Heart right ventricle (tissue), 16 donors: ENCODE measurements at regions not wholly inside any gene's neighbourhood (a gene's known extent, or its start where the extent isn't known, plus 50 kb on each side); places are given as distances from the start of the nearest gene placed in this dataset.
"Not testable (repeated sequence)": the region's sequence is repeated elsewhere in the genome, so short reads cannot be mapped to it uniquely, and the experiment has no call there.

Experiments used
- ATAC-seq, 8 donors: fragments of 200-7000 bp; cut with Tn5 transposase; one replicate each; pipeline ENCODE4 v1.9.1; 2020; ENCODE audit warnings: mild to moderate bottlenecking in 8 of 8, moderate library complexity in 8 of 8, moderate number of reproducible peaks in 1 of 8
- DNase-seq, 2 donors: peaks; one replicate each; pipeline ENCODE4 v3.0.0-alpha.2; 2020
- H3K27ac ChIP-seq, 10 donors: fragments of 200-600 bp; sonication (generic) in 2 of 10; one replicate each; pipeline versions ENCODE4 v1.5.0 to v1.8.0; 2020 to 2022; ENCODE audit warnings: mild to moderate bottlenecking in 3 of 10
- H3K27me3 ChIP-seq, 7 donors: fragments of 200-600 bp; one replicate each; pipeline ENCODE4 v1.8.0; 2021 to 2022; ENCODE audit warnings: mild to moderate bottlenecking in 2 of 7
- H3K36me3 ChIP-seq, 9 donors: fragments of 200-600 bp; sonication (generic) in 1 of 9; one replicate each; pipeline versions ENCODE4 v1.5.0 to v1.8.0; 2020 to 2022; ENCODE audit warnings: mild to moderate bottlenecking in 2 of 9
- H3K4me1 ChIP-seq, 9 donors: fragments of 200-600 bp; sonication (generic) in 1 of 9; one replicate each; pipeline versions ENCODE4 v1.5.0 to v1.8.0; 2020 to 2022; ENCODE audit warnings: mild to moderate bottlenecking in 4 of 9
- H3K4me3 ChIP-seq, 10 donors: fragments of 200-600 bp; sonication (generic) in 2 of 10; one replicate each; pipeline versions ENCODE4 v1.5.0 to v1.8.0; 2020 to 2022; ENCODE audit warnings: mild to moderate bottlenecking in 7 of 10, moderate library complexity in 2 of 10
- H3K9me3 ChIP-seq, 11 donors: fragments of 200-600 bp in 10 of 11; sonication (generic) in 2 of 11; one replicate each; pipeline versions ENCODE4 v1.5.0 to v1.8.0; 2013 to 2022; ENCODE audit warnings: mild to moderate bottlenecking in 2 of 11, control low read depth in 1 of 11, moderate library complexity in 1 of 11
- WGBS, 2 donors: extraction: QIAGEN DNeasy Blood & Tissue Kit; methylation state at CpG; one replicate each; pipeline ENCODE4 v1.1.7; 2013; ENCODE audit warnings: inconsistent platforms in 1 of 2; 5-methylcytosine and 5-hydroxymethylcytosine counted together
- intact Hi-C, 10 donors: fragments of 100-400 bp; cut with DNase I; formaldehyde crosslinking; loops; one replicate each; pipeline versions ENCODE4 v1.11.1 to v1.14.2; 2022
- TF ChIP-seq, protein P1 (sequence below), 9 donors: fragments of 200-600 bp; sonication (generic) in 2 of 9; IDR thresholded peaks; one replicate each; pipeline versions ENCODE4 v1.5.0 to v1.8.0; 2021 to 2022; ENCODE audit warnings: antibody characterized with exemption in 9 of 9, mild to moderate bottlenecking in 5 of 9, moderate library complexity in 1 of 9
- donor health status: Arrhythmogenic right ventricular cardiomyopathy.
- donor health status: ischemic (EF 13 %, LVEDD 7.1; RV severe dilation, severe dysfunction).
- donor health status: healthy with polysubstance abuse.
- donor health status: DM: no; HTN: yes; CAD: no.
- donor health status: DM: no; HTN: no; CAD: no.
- donor health status: ischemic (EF 25% LVEDD 6.9; RV normal size, moderate dysfunction).
- donor health status: ischemic (EF 25% LVEDD 5.7; RV mildly dilated, moderate dysfunction).
- donor health status: healthy.
- donor health status: DM: yes; HTN: yes; CAD: no.
- donor health status: Ischemic cardiomyopathy.
- donor health status: ischemic (EF 35%, LVEDD 5.7; RV mildly dilated, moderate dysfunction).
- donor health status: nonischemic (EF 11% LVEDD 7.7; RV severe dilation, severe dysfunction).
- donor health status: DM: yes; HTN: yes; CAD: no.
- donor health status: PGD.
- donor health status: ischemic (EF 29% LVEDD 5.4; RV normal size, mild dysfunction).
- donor health status: nonischemic (EF 23%, LVEDD 6.1; RV moderate dilation, normal function).

- TF ChIP-seq, protein P1, sequence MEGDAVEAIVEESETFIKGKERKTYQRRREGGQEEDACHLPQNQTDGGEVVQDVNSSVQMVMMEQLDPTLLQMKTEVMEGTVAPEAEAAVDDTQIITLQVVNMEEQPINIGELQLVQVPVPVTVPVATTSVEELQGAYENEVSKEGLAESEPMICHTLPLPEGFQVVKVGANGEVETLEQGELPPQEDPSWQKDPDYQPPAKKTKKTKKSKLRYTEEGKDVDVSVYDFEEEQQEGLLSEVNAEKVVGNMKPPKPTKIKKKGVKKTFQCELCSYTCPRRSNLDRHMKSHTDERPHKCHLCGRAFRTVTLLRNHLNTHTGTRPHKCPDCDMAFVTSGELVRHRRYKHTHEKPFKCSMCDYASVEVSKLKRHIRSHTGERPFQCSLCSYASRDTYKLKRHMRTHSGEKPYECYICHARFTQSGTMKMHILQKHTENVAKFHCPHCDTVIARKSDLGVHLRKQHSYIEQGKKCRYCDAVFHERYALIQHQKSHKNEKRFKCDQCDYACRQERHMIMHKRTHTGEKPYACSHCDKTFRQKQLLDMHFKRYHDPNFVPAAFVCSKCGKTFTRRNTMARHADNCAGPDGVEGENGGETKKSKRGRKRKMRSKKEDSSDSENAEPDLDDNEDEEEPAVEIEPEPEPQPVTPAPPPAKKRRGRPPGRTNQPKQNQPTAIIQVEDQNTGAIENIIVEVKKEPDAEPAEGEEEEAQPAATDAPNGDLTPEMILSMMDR (IDR thresholded peaks at IDR 0.05), result no peak
- Histone ChIP-seq H3K36me3 (no peaks in the 10 kb centered on the region), H3K27ac (no peak overlapping the region), H3K4me1 (no peaks in the 10 kb centered on the region), H3K4me3 (no peak overlapping the region), H3K27me3 (peaks cover 0 to 57% (median 15%) of the 10 kb centered on the region in 7 donors), H3K9me3 (peaks cover 0 to 4% (median 0%) of the 10 kb centered on the region in 11 donors)
- ATAC-seq (no peak), DNase-seq (no peak)
- intact Hi-C loops, result no loop called here
- 55 to 63% methylated on average over 2 of the region's 2 CpGs for WGBS, 2 donors
Measured at GRCh38 chr14:106380740-106381139, 854.4 kb downstream of the TMEM121 start.

DNA sequence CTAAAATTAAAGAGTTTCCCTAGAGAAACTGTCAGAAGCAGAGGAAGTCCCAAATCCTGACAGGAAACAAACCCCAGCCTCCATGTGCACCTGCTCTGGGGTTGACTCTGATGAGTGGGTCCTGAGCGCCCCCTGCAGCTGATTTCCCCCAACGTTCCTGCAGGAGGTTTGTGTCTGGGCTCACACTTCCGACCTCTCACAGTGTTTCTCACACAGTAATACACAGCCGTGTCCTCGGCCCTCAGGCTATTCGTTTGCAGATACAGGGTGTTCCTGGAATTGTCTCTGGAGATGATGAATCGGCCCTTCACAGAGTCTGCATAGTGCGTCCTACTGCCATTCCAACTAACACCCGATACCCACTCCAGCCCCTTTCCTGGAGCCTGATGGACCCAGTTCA is 862.8 kb downstream of the TMEM121 start:
- H3K27ac ChIP-seq, H3K4me1 ChIP-seq, H3K4me3 ChIP-seq, H3K36me3 ChIP-seq, DNase-seq, intact Hi-C loops, H3K9me3 ChIP-seq, ATAC-seq: not testable (repeated sequence)
- H3K27me3 ChIP-seq, result peaks cover 0 to 40% (median 10%) of the 10 kb centered on the region in 7 donors
- 57 to 68% methylated on average over 9 of the region's 9 CpGs for WGBS, 2 donors

DNA sequence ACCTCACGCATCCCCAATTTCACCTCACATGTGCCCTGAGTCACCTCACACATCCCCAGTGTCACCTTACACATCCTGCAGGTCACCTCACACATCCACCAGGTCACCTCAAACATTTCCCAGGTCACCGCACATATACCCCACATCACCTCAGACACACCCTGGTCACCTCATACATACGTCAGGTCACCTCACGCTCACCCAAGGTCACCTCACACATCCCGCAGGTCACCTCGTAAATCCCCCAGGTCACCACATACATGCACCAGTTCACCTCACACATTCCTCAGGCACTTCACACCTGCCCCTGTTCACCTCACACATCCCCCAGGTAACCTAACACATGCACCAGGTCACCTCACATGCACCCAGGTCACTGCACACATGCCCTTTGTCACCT is 864.0 kb downstream of the TMEM121 start:
- no peaks in the 10 kb centered on the region for H3K36me3 ChIP-seq
- peaks cover 0 to 37% (median 8%) of the 10 kb centered on the region in 7 donors for H3K27me3 ChIP-seq
- 81 to 91% methylated on average over 6 of the region's 6 CpGs for WGBS, 2 donors
- intact Hi-C loops, result no loop called here
- H3K4me3 ChIP-seq, result no peak overlapping the region
- TF ChIP-seq, protein P1 (IDR thresholded peaks at IDR 0.05), result no peak
- no peak overlapping the region for H3K27ac ChIP-seq
- DNase-seq (no peak), ATAC-seq (no peak)
- no peaks in the 10 kb centered on the region for H3K4me1 ChIP-seq
- no peaks in the 10 kb centered on the region for H3K9me3 ChIP-seq

- WGBS, 2 donors, result 65 to 67% methylated on average over 6 of the region's 6 CpGs
- Histone ChIP-seq H3K9me3 (no peaks in the 10 kb centered on the region), H3K27ac (no peak overlapping the region), H3K36me3 (no peaks in the 10 kb centered on the region), H3K4me3 (no peak overlapping the region), H3K27me3 (peaks cover 0 to 40% (median 8%) of the 10 kb centered on the region in 7 donors), H3K4me1 (no peaks in the 10 kb centered on the region)
- ATAC-seq (no peak), DNase-seq (no peak)
- intact Hi-C loops, result no loop called here
- TF ChIP-seq, protein P1 (IDR thresholded peaks at IDR 0.05), result no peak
Measured at GRCh38 chr14:106390947-106391346, 864.6 kb downstream of the TMEM121 start.

GRCh38 chr14:106393742-106394141 is 867.4 kb downstream of the TMEM121 start:
- intact Hi-C loops, result no loop called here
- H3K4me3 ChIP-seq, result no peak overlapping the region
- H3K4me1 ChIP-seq, result no peaks in the 10 kb centered on the region
- DNase-seq (no peak), ATAC-seq (no peak)
- TF ChIP-seq, protein P1 (IDR thresholded peaks at IDR 0.05), result no peak
- WGBS, 2 donors, result 42 to 52% methylated on average over 2 of the region's 2 CpGs
- H3K27ac ChIP-seq, result no peak overlapping the region
- peaks cover 0 to 48% (median 10%) of the 10 kb centered on the region in 7 donors for H3K27me3 ChIP-seq
- H3K36me3 ChIP-seq, result no peaks in the 10 kb centered on the region
- no peaks in the 10 kb centered on the region for H3K9me3 ChIP-seq
